Lower leg skin (tissue), 3 donors: ENCODE measurements at regions not wholly inside any gene's neighbourhood (a gene's known extent, or its start where the extent isn't known, plus 50 kb on each side); places are given as distances from the start of the nearest gene placed in this dataset.

Source experiments
- CTCF ChIP-seq, 3 donors: fragments of 450-650 bp; IDR thresholded peaks; one replicate each; pipeline ENCODE4 v1.5.1; 2016; ENCODE audit warnings: antibody characterized with exemption in 3 of 3, mild to moderate bottlenecking in 3 of 3, moderate library complexity in 2 of 3
- POLR2A ChIP-seq, 2 donors: fragments of 450-650 bp; IDR thresholded peaks; one replicate each; pipeline ENCODE4 v1.6.1; 2016 to 2017; ENCODE audit warnings: antibody characterized with exemption in 2 of 2, mild to moderate bottlenecking in 1 of 2, moderate library complexity in 1 of 2

GRCh38 chr18:64807560-64807959 is 658.7 kb upstream of the LINC00305 start:
- TF ChIP-seq CTCF (IDR thresholded peaks at IDR 0.05), result no peak
- TF ChIP-seq POLR2A (IDR thresholded peaks at IDR 0.05), result no peak
